HEK293 (cell line): ENCODE measurements at regions not wholly inside any gene's neighbourhood (a gene's known extent, or its start where the extent isn't known, plus 50 kb on each side); places are given as distances from the start of the nearest gene placed in this dataset.

Experiments
- CTCF ChIA-PET: fragments of 350-600 bp; formaldehyde crosslinking; extraction: SDS; loops from one replicate; lab custom pipeline; 2021; ENCODE audit warnings: antibody characterized with exemption; lab: Yijun Ruan, JAX
- POLR2A ChIA-PET: fragments of 300-600 bp; formaldehyde crosslinking; extraction: SDS; loops from one replicate; lab custom pipeline; 2020; ENCODE audit warnings: antibody characterized with exemption, inconsistent platforms; lab: Yijun Ruan, JAX
- H3K27ac ChIP-seq: fragments of 200-500 bp; sonication (Bioruptor generic); 2 replicates; pipeline ENCODE4 v1.5.1; 2014; ENCODE audit warnings: low read depth, low read length, control low read depth, inconsistent platforms; ENCODE audit errors: extremely low read depth
- H3K36me3 ChIP-seq, 2 experiments: fragments of 200-500 bp in 1 of 2; sonication (Bioruptor generic) in 1 of 2; 1 replicate in 1 of 2; 2 replicates in 1 of 2; pipeline ENCODE4 v1.5.1; 2014 to 2017; ENCODE audit warnings: inconsistent platforms in 2 of 2, low read length in 2 of 2; ENCODE audit not compliant: control insufficient read depth in 2 of 2, insufficient read depth in 1 of 2
- H3K4me1 ChIP-seq: fragments of 200-500 bp; sonication (Bioruptor generic); 2 replicates; pipeline ENCODE4 v1.5.1; 2014; ENCODE audit warnings: mild to moderate bottlenecking, low read length, inconsistent platforms; ENCODE audit not compliant: control insufficient read depth, insufficient read depth
- H3K4me3 ChIP-seq: 2 replicates; pipeline ENCODE4 v1.5.1; 2011; ENCODE audit warnings: low read depth, mild to moderate bottlenecking, control low read depth, low read length, moderate library complexity
- H3K9me3 ChIP-seq: fragments of 200-500 bp; sonication (Bioruptor generic); 2 replicates; pipeline ENCODE4 v1.5.1; 2014; ENCODE audit warnings: low read depth, low read length, inconsistent platforms; ENCODE audit not compliant: control insufficient read depth, insufficient read depth
- AEBP2 ChIP-seq: fragments of 450-650 bp; formaldehyde crosslinking; IDR thresholded peaks from 2 replicates; pipeline ENCODE4 v1.5.1; 2016; ENCODE audit warnings: missing biosample characterization, missing genetic modification characterization, borderline replicate concordance
- HIC1 ChIP-seq: fragments of 450-650 bp; formaldehyde crosslinking; IDR thresholded peaks from 2 replicates; pipeline ENCODE4 v1.5.1; 2016; ENCODE audit warnings: missing biosample characterization, missing genetic modification characterization
- HOXC10 ChIP-seq: sonication (generic); formaldehyde crosslinking; IDR thresholded peaks from 2 replicates; pipeline ENCODE4 v1.8.1; 2023; ENCODE audit warnings: mild to moderate bottlenecking, missing genetic modification reagents
- KLF16 ChIP-seq: fragments of 450-650 bp; formaldehyde crosslinking; IDR thresholded peaks from 2 replicates; pipeline ENCODE4 v1.5.1; 2017; ENCODE audit warnings: missing biosample characterization, missing genetic modification characterization
- PBX3 ChIP-seq: sonication (generic); formaldehyde crosslinking; IDR thresholded peaks from 2 replicates; pipeline ENCODE4 v1.8.1; 2022; ENCODE audit warnings: mild to moderate bottlenecking, moderate library complexity, missing genetic modification reagents
- ZBTB17 ChIP-seq: fragments of 450-650 bp; formaldehyde crosslinking; IDR thresholded peaks from 2 replicates; pipeline ENCODE4 v1.5.1; 2016; ENCODE audit warnings: missing biosample characterization, missing genetic modification characterization
- ZBTB20 ChIP-seq: fragments of 450-650 bp; formaldehyde crosslinking; IDR thresholded peaks from 2 replicates; pipeline ENCODE4 v1.5.1; 2016; ENCODE audit warnings: missing biosample characterization, missing genetic modification characterization
- ZFP69B ChIP-seq: fragments of 450-650 bp; formaldehyde crosslinking; IDR thresholded peaks from 2 replicates; pipeline ENCODE4 v1.5.1; 2016; ENCODE audit warnings: missing biosample characterization, missing genetic modification characterization
- ZNF239 ChIP-seq: fragments of 450-650 bp; formaldehyde crosslinking; IDR thresholded peaks from 2 replicates; pipeline ENCODE4 v1.5.1; 2016; ENCODE audit warnings: missing biosample characterization, missing genetic modification characterization
- ZNF280C ChIP-seq: fragments of 450-650 bp; formaldehyde crosslinking; IDR thresholded peaks from 2 replicates; pipeline ENCODE4 v1.5.1; 2016; ENCODE audit warnings: missing biosample characterization, missing genetic modification characterization
- ZNF362 ChIP-seq: fragments of 450-650 bp; formaldehyde crosslinking; IDR thresholded peaks from 2 replicates; pipeline ENCODE4 v1.5.1; 2016; ENCODE audit warnings: missing biosample characterization, missing genetic modification characterization
- ZNF426 ChIP-seq: fragments of 450-650 bp; formaldehyde crosslinking; IDR thresholded peaks from 2 replicates; pipeline ENCODE4 v1.5.1; 2017; ENCODE audit warnings: missing biosample characterization, missing genetic modification characterization, mild to moderate bottlenecking, inconsistent platforms, moderate library complexity
- ZNF513 ChIP-seq: fragments of 450-650 bp; IDR thresholded peaks from 2 replicates; pipeline ENCODE4 v1.5.1; 2018; ENCODE audit warnings: missing biosample characterization, missing genetic modification characterization
- ZNF518A ChIP-seq: fragments of 450-650 bp; formaldehyde crosslinking; conservative IDR thresholded peaks from 2 replicates; pipeline ENCODE4 v1.5.1; 2016; ENCODE audit warnings: low read depth, missing biosample characterization, missing genetic modification characterization
- ZNF548 ChIP-seq: fragments of 450-650 bp; formaldehyde crosslinking; IDR thresholded peaks from 2 replicates; pipeline ENCODE4 v1.5.1; 2016; ENCODE audit warnings: missing biosample characterization, missing genetic modification characterization
- ZNF626 ChIP-seq: fragments of 450-650 bp; sonication (Bioruptor Pico); formaldehyde crosslinking; IDR thresholded peaks from 2 replicates; pipeline ENCODE4 v1.5.1; 2018; ENCODE audit warnings: missing biosample characterization, missing genetic modification characterization, inconsistent platforms
- ZNF629 ChIP-seq: fragments of 450-650 bp; formaldehyde crosslinking; IDR thresholded peaks from 2 replicates; pipeline ENCODE4 v1.5.1; 2017; ENCODE audit warnings: missing biosample characterization, missing genetic modification characterization
- ZNF664 ChIP-seq: fragments of 450-650 bp; formaldehyde crosslinking; IDR thresholded peaks from 2 replicates; pipeline ENCODE4 v1.5.1; 2016; ENCODE audit warnings: missing biosample characterization, missing genetic modification characterization
- ZNF776 ChIP-seq: fragments of 450-650 bp; formaldehyde crosslinking; IDR thresholded peaks from 2 replicates; pipeline ENCODE4 v1.5.0; 2017; ENCODE audit warnings: missing biosample characterization, missing genetic modification characterization, borderline replicate concordance
- ZNF777 ChIP-seq: fragments of 450-650 bp; formaldehyde crosslinking; IDR thresholded peaks from 2 replicates; pipeline ENCODE4 v1.5.1; 2017; ENCODE audit warnings: missing biosample characterization, missing genetic modification characterization, borderline replicate concordance

- no peaks in the 10 kb centered on the region for H3K36me3 ChIP-seq
- ChIA-PET CTCF (interaction anchor here (0.9 kb wide), 1 partner anchor 520 kb away, joined by 3 read pairs; no protein-coding TSS in a partner anchor), POLR2A (no interaction called here)
- no peak overlapping the region for H3K27ac ChIP-seq
- TF ChIP-seq ZNF280C, result no peak
- TF ChIP-seq ZNF629, result no peak
- no peak for TF ChIP-seq HOXC10 (CRISPR knock-in tag)
- TF ChIP-seq ZNF239 (tag by site-specific recombination), result no peak
- no peak for TF ChIP-seq ZNF548
- TF ChIP-seq ZNF426 (tag by site-specific recombination), result no peak
- no peak for TF ChIP-seq HIC1 (tag by site-specific recombination)
- H3K4me1 ChIP-seq, result no peaks in the 10 kb centered on the region
- no peaks in the 10 kb centered on the region for H3K9me3 ChIP-seq
- no peak overlapping the region for H3K4me3 ChIP-seq
Measured at GRCh38 chr2:217215877-217216276, 356.0 kb upstream of the TNP1 start.

- H3K36me3 ChIP-seq, result no peaks in the 10 kb centered on the region
- TF ChIP-seq ZNF518A (no peak), ZBTB20 (tag by site-specific recombination) (no peak), HOXC10 (CRISPR knock-in tag) (no peak), ZNF362 (tag by site-specific recombination) (no peak), ZFP69B (no peak), ZNF626 (no peak), PBX3 (CRISPR knock-in tag) (no peak), ZNF777 (tag by site-specific recombination) (no peak), ZBTB17 (tag by site-specific recombination) (no peak), AEBP2 (tag by site-specific recombination) (no peak), KLF16 (no peak), ZNF664 (tag by site-specific recombination) (no peak), ZNF776 (tag by site-specific recombination) (no peak), ZNF513 (tag by site-specific recombination) (no peak)
Measured at GRCh38 chr2:217208867-217209266, 349.0 kb upstream of the TNP1 start.

More at GRCh38 chr2:217208867-217209266, 349.0 kb upstream of the TNP1 start:
- H3K4me3 ChIP-seq, result no peak overlapping the region
- H3K9me3 ChIP-seq, result no peaks in the 10 kb centered on the region
- H3K4me1 ChIP-seq, result no peaks in the 10 kb centered on the region
- CTCF ChIA-PET, result no interaction called here
- no peak overlapping the region for H3K27ac ChIP-seq
- POLR2A ChIA-PET, result no interaction called here
